Karpas-422 (cell line): ENCODE measurements at regions not wholly inside any gene's neighbourhood (a gene's known extent, or its start where the extent isn't known, plus 50 kb on each side); places are given as distances from the start of the nearest gene placed in this dataset.

Experiments
- DNase-seq: peaks from one replicate; pipeline ENCODE4 v3.0.0-alpha.2; 2015
- H2AFZ ChIP-seq: fragments of 200-600 bp; sonication (generic); 2 replicates; pipeline ENCODE4 v1.6.1; 2014; ENCODE audit warnings: antibody characterized with exemption, low read length, mixed read lengths
- H3K27ac ChIP-seq: fragments of 200-600 bp; sonication (generic); 2 replicates; pipeline ENCODE4 v1.5.1; 2014; ENCODE audit warnings: mild to moderate bottlenecking, low read length, moderate library complexity
- H3K27me3 ChIP-seq: fragments of 200-600 bp; sonication (generic); 2 replicates; pipeline ENCODE4 v1.6.1; 2014; ENCODE audit warnings: low read length, mixed read lengths
- H3K36me3 ChIP-seq: fragments of 200-600 bp; sonication (generic); 2 replicates; pipeline ENCODE4 v1.6.1; 2014; ENCODE audit warnings: low read length, mixed read lengths; ENCODE audit not compliant: insufficient read depth
- H3K4me1 ChIP-seq: fragments of 200-600 bp; sonication (generic); 2 replicates; pipeline ENCODE4 v1.6.1; 2014; ENCODE audit warnings: mild to moderate bottlenecking, low read length, mixed read lengths
- H3K4me2 ChIP-seq: fragments of 200-600 bp; sonication (generic); 2 replicates; pipeline ENCODE4 v1.6.1; 2014; ENCODE audit warnings: low read length, low read depth, mild to moderate bottlenecking; ENCODE audit not compliant: poor library complexity, severe bottlenecking
- H3K4me3 ChIP-seq: fragments of 200-600 bp; sonication (generic); 2 replicates; pipeline ENCODE4 v1.5.1; 2014; ENCODE audit warnings: mild to moderate bottlenecking, antibody characterized with exemption, low read length, mixed read lengths
- H3K79me2 ChIP-seq: fragments of 200-600 bp; sonication (generic); 2 replicates; pipeline ENCODE4 v1.6.1; 2014; ENCODE audit warnings: mild to moderate bottlenecking, low read length, mixed read lengths
- H3K9ac ChIP-seq: fragments of 200-600 bp; sonication (generic); 2 replicates; pipeline ENCODE4 v1.6.0; 2014; ENCODE audit warnings: low read length
- H3K9me2 ChIP-seq: fragments of 200-600 bp; sonication (generic), shearing (Covaris generic); replicated peaks from 2 replicates; pipeline ENCODE4 v1.6.0; 2014; ENCODE audit warnings: mild to moderate bottlenecking, low read length, moderate library complexity; ENCODE audit not compliant: insufficient read depth
- H3K9me3 ChIP-seq: fragments of 300-700, 200-600 bp; sonication (generic); 2 replicates; pipeline ENCODE4 v1.6.1; 2014; ENCODE audit warnings: low read length, mixed read lengths
- H4K20me1 ChIP-seq: fragments of 200-600 bp; sonication (generic); 2 replicates; pipeline ENCODE4 v1.6.1; 2014; ENCODE audit warnings: mild to moderate bottlenecking, antibody characterized with exemption, low read length, low read depth; ENCODE audit not compliant: insufficient read depth

DNA sequence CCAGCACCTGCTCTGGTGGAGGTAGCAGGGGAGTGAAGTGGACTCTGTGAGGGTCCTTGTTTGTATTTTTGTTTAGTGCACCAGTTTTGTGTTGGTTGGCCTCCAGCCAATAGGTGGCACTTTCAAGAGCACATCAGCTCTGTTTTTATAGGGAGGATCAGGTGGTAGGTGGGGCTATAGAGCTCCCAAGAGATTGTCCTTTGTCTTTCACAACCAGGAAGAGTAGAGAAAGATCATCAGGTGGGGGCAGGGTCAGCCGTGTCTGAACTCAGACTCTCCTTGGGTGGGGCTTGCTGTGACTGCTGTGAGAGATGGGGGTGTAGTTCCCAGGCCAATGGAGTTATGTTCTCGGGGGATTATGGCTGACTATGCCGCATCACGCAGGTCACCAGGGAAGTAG, 159.8 kb downstream of the ZNF326 start:
- Histone ChIP-seq H4K20me1 (no peaks in the 10 kb centered on the region), H3K4me1 (no peaks in the 10 kb centered on the region), H2AFZ (no peak overlapping the region), H3K36me3 (no peaks in the 10 kb centered on the region), H3K27ac (no peak overlapping the region), H3K9me3 (no peaks in the 10 kb centered on the region), H3K4me3 (no peak overlapping the region), H3K9ac (no peak overlapping the region), H3K79me2 (no peaks in the 10 kb centered on the region), H3K9me2 (no peaks in the 10 kb centered on the region), H3K4me2 (no peak overlapping the region), H3K27me3 (no peaks in the 10 kb centered on the region)
- no peak for DNase-seq

DNA sequence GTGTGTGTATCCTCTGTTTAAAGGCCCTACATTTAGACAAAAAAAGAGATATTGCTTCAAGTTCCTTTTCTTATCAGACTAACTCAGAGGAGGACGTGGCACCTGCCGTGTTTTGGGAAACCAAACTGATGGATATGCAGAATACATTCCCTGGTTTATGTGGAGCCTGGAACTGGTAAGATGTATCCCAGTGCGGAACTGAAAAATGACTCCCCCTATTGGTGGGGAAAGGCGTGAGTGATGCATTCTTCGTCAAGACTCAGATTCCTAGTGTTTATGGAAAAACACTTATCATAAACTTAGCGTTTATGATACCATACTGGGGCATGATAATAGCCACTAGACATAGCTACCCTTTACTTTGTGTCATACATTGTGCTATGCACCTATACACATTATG, 154.2 kb downstream of the ZNF326 start:
- H3K9ac ChIP-seq: no peak overlapping the region
- no peak overlapping the region for H2AFZ ChIP-seq
- H3K4me1 ChIP-seq: no peaks in the 10 kb centered on the region
- H3K79me2 ChIP-seq: no peaks in the 10 kb centered on the region
- H3K4me2 ChIP-seq: no peak overlapping the region
- H4K20me1 ChIP-seq: no peaks in the 10 kb centered on the region
- no peaks in the 10 kb centered on the region for H3K9me3 ChIP-seq
- H3K27me3 ChIP-seq: no peaks in the 10 kb centered on the region
- no peaks in the 10 kb centered on the region for H3K36me3 ChIP-seq
- no peak overlapping the region for H3K4me3 ChIP-seq
- no peak overlapping the region for H3K27ac ChIP-seq
- DNase-seq: no peak
- no peaks in the 10 kb centered on the region for H3K9me2 ChIP-seq

DNA sequence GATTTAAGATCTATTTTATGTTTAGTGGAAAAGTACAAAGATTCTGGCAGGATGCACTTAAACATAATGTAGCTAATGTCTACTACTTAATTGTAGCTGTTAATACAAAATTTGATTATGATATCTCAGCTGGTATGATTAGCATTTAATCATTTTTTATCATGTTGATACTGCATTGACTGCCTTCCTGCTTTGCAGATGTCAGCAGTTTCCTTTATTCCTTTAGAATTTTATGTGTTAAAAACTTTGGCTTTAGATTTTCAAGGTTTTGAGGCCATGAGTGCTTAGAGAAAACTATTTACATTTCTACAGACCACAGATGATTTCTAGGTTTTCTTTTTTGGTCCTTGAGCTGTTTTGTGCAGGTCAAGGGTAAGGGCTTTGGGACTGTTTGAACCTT, 152.2 kb downstream of the ZNF326 start:
- Histone ChIP-seq H3K9me2 (no peaks in the 10 kb centered on the region), H4K20me1 (no peaks in the 10 kb centered on the region), H3K27me3 (no peaks in the 10 kb centered on the region), H3K4me3 (no peak overlapping the region), H2AFZ (no peak overlapping the region), H3K9ac (no peak overlapping the region), H3K9me3 (no peaks in the 10 kb centered on the region), H3K27ac (no peak overlapping the region), H3K4me2 (no peak overlapping the region), H3K36me3 (no peaks in the 10 kb centered on the region), H3K79me2 (no peaks in the 10 kb centered on the region), H3K4me1 (no peaks in the 10 kb centered on the region)
- no peak for DNase-seq

DNA sequence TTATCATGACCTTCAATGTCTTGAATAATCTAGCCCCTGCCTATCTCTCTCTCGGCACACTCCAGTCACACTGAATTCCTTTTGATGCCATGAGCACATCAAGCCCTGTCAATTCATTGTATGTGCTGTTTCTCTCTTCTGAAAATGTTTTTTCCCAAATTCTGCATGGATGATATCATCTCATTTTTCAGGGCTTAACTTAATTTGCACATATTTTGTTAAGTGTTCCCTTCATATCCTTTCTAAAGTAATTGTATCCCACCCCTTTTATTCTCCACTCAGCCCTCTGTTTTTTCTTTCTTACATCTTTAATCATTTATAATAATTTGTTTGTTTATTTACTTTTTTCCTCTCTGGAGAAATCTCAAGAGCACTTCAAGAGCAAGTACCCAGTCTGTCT, 149.9 kb downstream of the ZNF326 start:
- no peaks in the 10 kb centered on the region for H3K9me2 ChIP-seq
- no peaks in the 10 kb centered on the region for H4K20me1 ChIP-seq
- no peaks in the 10 kb centered on the region for H3K79me2 ChIP-seq
- no peak overlapping the region for H3K9ac ChIP-seq
- H3K36me3 ChIP-seq: no peaks in the 10 kb centered on the region
- H3K4me2 ChIP-seq: no peak overlapping the region
- no peak overlapping the region for H3K4me3 ChIP-seq
- H3K27ac ChIP-seq: no peak overlapping the region
- H3K9me3 ChIP-seq: no peaks in the 10 kb centered on the region
- no peaks in the 10 kb centered on the region for H3K4me1 ChIP-seq
- no peak overlapping the region for H2AFZ ChIP-seq
- no peaks in the 10 kb centered on the region for H3K27me3 ChIP-seq
- no peak for DNase-seq

DNA sequence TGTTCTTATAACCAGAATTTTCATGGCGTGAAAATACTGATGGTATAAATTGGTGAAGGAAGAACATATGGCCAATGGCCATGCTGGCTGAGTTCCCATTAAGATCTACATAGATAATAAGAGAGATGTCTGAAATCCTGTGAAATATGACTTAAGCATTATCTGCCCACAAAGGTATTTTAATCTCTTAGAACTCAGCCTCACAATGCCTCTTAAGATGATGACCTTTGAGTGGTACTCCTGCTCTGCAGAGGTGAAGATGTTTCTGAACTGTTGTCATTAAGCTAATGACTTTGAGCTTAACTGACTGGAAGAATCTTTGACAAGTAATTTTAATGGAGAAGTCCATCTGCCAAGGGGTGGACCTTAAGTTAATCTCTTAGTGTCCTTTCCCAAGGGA, 148.7 kb downstream of the ZNF326 start:
- no peaks in the 10 kb centered on the region for H4K20me1 ChIP-seq
- H3K79me2 ChIP-seq: no peaks in the 10 kb centered on the region
- no peak overlapping the region for H3K4me2 ChIP-seq
- no peaks in the 10 kb centered on the region for H3K9me3 ChIP-seq
- H3K4me3 ChIP-seq: no peak overlapping the region
- H3K36me3 ChIP-seq: no peaks in the 10 kb centered on the region
- no peaks in the 10 kb centered on the region for H3K4me1 ChIP-seq
- H3K9ac ChIP-seq: no peak overlapping the region
- no peak overlapping the region for H2AFZ ChIP-seq
- no peak overlapping the region for H3K27ac ChIP-seq
- no peak for DNase-seq
- H3K9me2 ChIP-seq: no peaks in the 10 kb centered on the region
- no peaks in the 10 kb centered on the region for H3K27me3 ChIP-seq

DNA sequence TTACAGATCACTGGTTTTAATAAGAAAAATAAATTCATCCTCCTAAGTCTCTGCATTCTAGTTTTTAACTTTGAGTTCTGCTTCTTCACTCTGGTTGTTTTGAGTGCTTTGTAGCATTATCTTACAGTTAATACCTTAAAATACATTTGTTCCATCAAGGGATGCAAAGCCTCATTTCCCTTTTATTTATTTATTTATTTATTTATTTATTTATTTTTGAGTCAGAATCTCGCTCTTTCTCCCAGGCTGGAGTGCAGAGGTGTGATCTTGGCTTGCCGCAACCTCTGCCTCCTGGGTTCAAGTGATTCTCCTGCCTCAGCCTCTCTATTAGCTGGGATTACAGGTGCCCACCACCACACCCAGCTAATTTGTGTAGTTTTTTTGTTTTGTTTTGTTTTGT, 147.8 kb downstream of the ZNF326 start:
- Histone ChIP-seq H3K27ac (no peak overlapping the region), H3K4me2 (no peak overlapping the region), H3K9me2 (no peaks in the 10 kb centered on the region), H3K4me3 (no peak overlapping the region), H2AFZ (no peak overlapping the region), H3K36me3 (no peaks in the 10 kb centered on the region), H3K9me3 (no peaks in the 10 kb centered on the region), H3K27me3 (no peaks in the 10 kb centered on the region), H3K79me2 (no peaks in the 10 kb centered on the region), H3K4me1 (no peaks in the 10 kb centered on the region), H4K20me1 (no peaks in the 10 kb centered on the region), H3K9ac (no peak overlapping the region)
- DNase-seq: no peak

DNA sequence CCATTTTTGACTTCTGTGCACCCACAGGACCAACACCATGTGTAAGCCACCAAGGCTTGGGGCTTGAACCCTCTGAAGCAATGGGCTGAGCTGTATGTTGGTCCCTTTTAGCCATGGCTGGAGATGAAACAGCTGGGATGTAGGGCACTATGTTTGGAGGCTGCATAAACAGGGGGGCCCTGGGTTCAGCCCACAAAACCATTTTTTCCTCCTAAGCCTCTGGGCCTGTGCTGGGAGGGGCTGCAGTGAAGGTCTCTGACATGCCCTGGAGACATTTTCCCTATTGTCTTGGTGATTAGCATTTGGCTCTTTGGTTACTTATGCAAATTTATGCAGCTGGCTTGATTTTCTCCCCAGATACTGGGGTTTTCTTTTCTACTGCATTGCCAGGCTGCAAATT, 144.9 kb downstream of the ZNF326 start:
- no peak overlapping the region for H2AFZ ChIP-seq
- H3K4me1 ChIP-seq: no peaks in the 10 kb centered on the region
- no peaks in the 10 kb centered on the region for H4K20me1 ChIP-seq
- no peak overlapping the region for H3K4me2 ChIP-seq
- H3K79me2 ChIP-seq: no peaks in the 10 kb centered on the region
- no peaks in the 10 kb centered on the region for H3K27me3 ChIP-seq
- H3K9me3 ChIP-seq: no peaks in the 10 kb centered on the region
- H3K36me3 ChIP-seq: no peaks in the 10 kb centered on the region
- H3K27ac ChIP-seq: no peak overlapping the region
- H3K9me2 ChIP-seq: no peaks in the 10 kb centered on the region
- DNase-seq: no peak
- no peak overlapping the region for H3K9ac ChIP-seq
- H3K4me3 ChIP-seq: no peak overlapping the region

DNA sequence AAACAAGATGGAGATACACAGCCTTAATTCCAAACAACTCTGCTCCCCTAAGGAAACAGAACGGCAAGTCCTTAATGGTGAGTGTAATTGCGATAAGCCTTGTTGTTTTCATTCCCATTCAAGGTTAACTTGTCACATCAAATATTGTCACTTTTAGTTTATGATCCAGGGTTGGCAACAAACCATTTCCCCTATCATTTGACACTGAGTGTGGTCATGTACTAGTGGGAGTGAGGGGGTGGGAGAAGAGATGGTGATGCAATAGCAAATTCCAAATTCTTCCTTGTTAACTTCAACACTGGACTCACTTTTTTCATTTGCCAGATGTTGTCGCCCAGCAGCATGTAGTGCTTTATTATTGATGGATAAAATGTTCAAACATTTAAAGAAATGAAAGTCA, 140.4 kb downstream of the ZNF326 start:
- H3K27ac ChIP-seq: no peak overlapping the region
- no peak overlapping the region for H2AFZ ChIP-seq

More for the DNA sequence above, 140.4 kb downstream of the ZNF326 start:
- Histone ChIP-seq H3K36me3 (no peaks in the 10 kb centered on the region), H3K9ac (no peak overlapping the region), H3K9me2 (no peaks in the 10 kb centered on the region), H3K79me2 (no peaks in the 10 kb centered on the region), H3K27me3 (no peaks in the 10 kb centered on the region), H3K9me3 (no peaks in the 10 kb centered on the region), H3K4me3 (no peak overlapping the region), H3K4me2 (no peak overlapping the region), H3K4me1 (no peaks in the 10 kb centered on the region), H4K20me1 (no peaks in the 10 kb centered on the region)
- no peak for DNase-seq
